HCT116 (cell line): ENCODE measurements at regions not wholly inside any gene's neighbourhood (a gene's known extent, or its start where the extent isn't known, plus 50 kb on each side); places are given as distances from the start of the nearest gene placed in this dataset.
"Not testable (repeated sequence)": the region's sequence is repeated elsewhere in the genome, so short reads cannot be mapped to it uniquely, and the experiment has no call there.

Source experiments
- CEBPB ChIP-seq: IDR thresholded peaks from 2 replicates; pipeline ENCODE4 v1.6.1; 2012; ENCODE audit warnings: low read depth
- CTCF ChIP-seq, 3 experiments: fragments of 200-600 bp in 1 of 3; sonication (generic) in 1 of 3; IDR thresholded peaks in 2 of 3; conservative IDR thresholded peaks in 1 of 3; 2 replicates each; pipeline ENCODE4 v1.5.1; 2012 to 2017; ENCODE audit warnings: low read depth in 2 of 3, low read length in 2 of 3, antibody characterized with exemption in 1 of 3, borderline replicate concordance in 1 of 3, control low read depth in 1 of 3, mild to moderate bottlenecking in 1 of 3, mixed read lengths in 1 of 3, mixed run types in 1 of 3, moderate library complexity in 1 of 3; ENCODE audit not compliant: insufficient read depth in 1 of 3
- ELF1 ChIP-seq: IDR thresholded peaks from 2 replicates; pipeline ENCODE4 v1.6.1; 2012; ENCODE audit warnings: low read depth, borderline replicate concordance
- EZH2 ChIP-seq: fragments of 200-600 bp; sonication (generic); IDR thresholded peaks from 2 replicates; pipeline ENCODE4 v1.6.1; 2017; ENCODE audit warnings: antibody characterized with exemption, mixed run types
- EZH2phosphoT487 ChIP-seq: fragments of 200-600 bp; IDR thresholded peaks from 2 replicates; pipeline ENCODE4 v1.6.1; 2018; ENCODE audit warnings: antibody characterized with exemption, borderline replicate concordance
- JUND ChIP-seq: IDR thresholded peaks from 2 replicates; pipeline ENCODE4 v1.6.1; 2012
- POLR2A ChIP-seq: IDR thresholded peaks from 2 replicates; pipeline ENCODE4 v1.7.0; 2011; ENCODE audit warnings: borderline replicate concordance; ENCODE audit not compliant: insufficient read depth, insufficient read length; ENCODE audit errors: extremely low read depth
- POLR2AphosphoS5 ChIP-seq: IDR thresholded peaks from 2 replicates; pipeline ENCODE4 v1.6.1; 2011; ENCODE audit warnings: mild to moderate bottlenecking, low read depth, low read length, moderate library complexity
- SP1 ChIP-seq: IDR thresholded peaks from 2 replicates; pipeline ENCODE4 v1.6.1; 2012; ENCODE audit warnings: low read depth
- SRF ChIP-seq: IDR thresholded peaks from 2 replicates; pipeline ENCODE4 v1.6.1; 2012; ENCODE audit warnings: low read depth
- YY1 ChIP-seq: IDR thresholded peaks from 2 replicates; pipeline ENCODE4 v1.6.1; 2011; ENCODE audit warnings: low read length, low read depth, moderate library complexity, mild to moderate bottlenecking; ENCODE audit not compliant: insufficient replicate concordance; ENCODE audit errors: extremely low read depth
- ZNF274 ChIP-seq: fragments of 200-500 bp; sonication (Bioruptor generic); IDR thresholded peaks from 2 replicates; pipeline ENCODE4 v1.6.1; 2014; ENCODE audit warnings: mild to moderate bottlenecking, low read depth, low read length, inconsistent platforms

- not testable (repeated sequence) for TF ChIP-seq EZH2phosphoT487; YY1; ELF1; CTCF (IDR thresholded peaks at IDR 0.05 in 2 of 3, conservative IDR thresholded peaks at IDR 0.05 in 1 of 3; ENCODE audit: borderline replicate concordance in 1 of 3, insufficient read depth in 1 of 3, low read depth in 2 of 3, low read length in 2 of 3); POLR2AphosphoS5; ZNF274; POLR2A; EZH2; CEBPB; SRF; SP1; JUND
These were observed 307.2 kb upstream of the NOTCH2NLA start for GRCh38 chr1:146536028-146536427.
